B cell (primary cell): ENCODE measurements at regions not wholly inside any gene's neighbourhood (a gene's known extent, or its start where the extent isn't known, plus 50 kb on each side); places are given as distances from the start of the nearest gene placed in this dataset.

Experiments used
- ATAC-seq: fragments of 200-7000 bp; cut with Tn5 transposase; one replicate; pipeline ENCODE4 v1.10.0; 2021; ENCODE audit warnings: low read depth, mild to moderate bottlenecking, moderate number of reproducible peaks, moderate library complexity
- CTCF ChIA-PET: fragments of 350-600 bp; sonication (Branson Sonifier 250); formaldehyde crosslinking; loops from one replicate; lab custom pipeline; 2021; ENCODE audit warnings: antibody characterized with exemption, inconsistent platforms; lab: Charles Lee
- POLR2A ChIA-PET: fragments of 350-600 bp; sonication (Branson Sonifier 250); formaldehyde crosslinking; loops from one replicate; lab custom pipeline; 2021; ENCODE audit warnings: antibody characterized with exemption; lab: Charles Lee
- DNase-seq: peaks from one replicate; pipeline ENCODE4 v3.0.0; 2013
- H2AFZ ChIP-seq: 2 replicates; pipeline ENCODE4 v1.6.1; 2012; ENCODE audit warnings: mild to moderate bottlenecking, low read depth, low read length; ENCODE audit not compliant: insufficient read depth, poor library complexity, severe bottlenecking
- H3K27ac ChIP-seq, 2 donors: 1 replicate in 1 of 2; 2 replicates in 1 of 2; pipeline ENCODE4 v1.5.1; 2012 to 2013; ENCODE audit warnings: low read length in 2 of 2, mild to moderate bottlenecking in 2 of 2, moderate library complexity in 1 of 2
- H3K27me3 ChIP-seq, 4 experiments: fragments of 200-600 bp in 1 of 4; sonication (generic) in 1 of 4; replicated peaks in 1 of 4; 1 replicate in 2 of 4; 2 replicates in 2 of 4; pipeline versions ENCODE4 v1.6.1 to v1.7.0; 2013 to 2016; ENCODE audit warnings: low read length in 3 of 4, mild to moderate bottlenecking in 2 of 4, mixed read lengths in 1 of 4, moderate library complexity in 1 of 4; ENCODE audit not compliant: insufficient read depth in 4 of 4, control insufficient read depth in 3 of 4; ENCODE audit errors: control extremely low read depth in 1 of 4
- H3K36me3 ChIP-seq, 2 experiments: replicated peaks in 1 of 2; 1 replicate in 1 of 2; 2 replicates in 1 of 2; pipeline versions ENCODE4 v1.6.1 to v1.7.1; 2013; ENCODE audit warnings: low read length in 1 of 2; ENCODE audit not compliant: insufficient read depth in 2 of 2, control insufficient read depth in 1 of 2; ENCODE audit errors: control extremely low read depth in 1 of 2, extremely low read depth in 1 of 2
- H3K4me1 ChIP-seq, 2 donors: fragments of 200-600 bp in 1 of 2; sonication (generic) in 1 of 2; 1 replicate in 1 of 2; 2 replicates in 1 of 2; pipeline versions ENCODE4 v1.5.1 to v1.6.1; 2013 to 2017; ENCODE audit warnings: low read length in 2 of 2; ENCODE audit not compliant: control insufficient read depth in 2 of 2, insufficient read depth in 2 of 2
- H3K4me2 ChIP-seq: replicated peaks from 2 replicates; pipeline ENCODE3; 2012; ENCODE audit warnings: mild to moderate bottlenecking, low read depth, low read length; ENCODE audit not compliant: poor library complexity, severe bottlenecking
- H3K4me3 ChIP-seq, 5 experiments: fragments of 200-600 bp in 1 of 5; sonication (generic) in 1 of 5; 1 replicate in 3 of 5; 2 replicates in 2 of 5; pipeline versions ENCODE4 v1.5.1 to v1.7.0; 2011 to 2016; ENCODE audit warnings: low read length in 4 of 5, mild to moderate bottlenecking in 4 of 5, low read depth in 2 of 5, control low read depth in 1 of 5, moderate library complexity in 1 of 5; ENCODE audit not compliant: insufficient read depth in 1 of 5; ENCODE audit errors: control extremely low read depth in 1 of 5, extremely low read depth in 1 of 5
- H3K79me2 ChIP-seq: fragments of 200-600 bp; sonication (generic); one replicate; pipeline ENCODE4 v1.6.0; 2016; ENCODE audit warnings: low read length; ENCODE audit not compliant: control insufficient read depth, insufficient read depth
- H3K9ac ChIP-seq: fragments of 200-600 bp; sonication (generic); 2 replicates; pipeline ENCODE4 v1.6.1; 2017; ENCODE audit warnings: mild to moderate bottlenecking, low read length, moderate library complexity
- H3K9me3 ChIP-seq, 3 donors: one replicate each; pipeline versions ENCODE4 v1.6.1 to v1.7.1; 2013; ENCODE audit warnings: low read length in 2 of 3; ENCODE audit not compliant: control insufficient read depth in 2 of 3, insufficient read depth in 1 of 3; ENCODE audit errors: control extremely low read depth in 1 of 3
- H4K20me1 ChIP-seq: 2 replicates; pipeline ENCODE4 v1.6.0; 2012; ENCODE audit warnings: mild to moderate bottlenecking, low read length; ENCODE audit not compliant: insufficient read depth, control insufficient read depth, poor library complexity, severe bottlenecking
- H3K27ac Mint-ChIP-seq: one replicate; pipeline ENCODE4 v1.8.0; 2021; ENCODE audit warnings: mixed read lengths
- H3K27me3 Mint-ChIP-seq: one replicate; pipeline ENCODE4 v1.8.0; 2021; ENCODE audit warnings: mixed read lengths
- H3K4me1 Mint-ChIP-seq: one replicate; pipeline ENCODE4 v1.8.0; 2021; ENCODE audit warnings: mixed read lengths
- H3K4me3 Mint-ChIP-seq: one replicate; pipeline ENCODE4 v1.8.0; 2021; ENCODE audit warnings: mixed read lengths
- H3K9me3 Mint-ChIP-seq: one replicate; pipeline ENCODE4 v1.8.0; 2022; ENCODE audit warnings: mixed read lengths; ENCODE audit not compliant: insufficient read depth
- CTCF ChIP-seq: fragments of 200-600 bp; IDR thresholded peaks from one replicate; pipeline ENCODE4 v1.8.0; 2022; ENCODE audit warnings: antibody characterized with exemption, mild to moderate bottlenecking
- EZH2 ChIP-seq: IDR thresholded peaks from 2 replicates; pipeline ENCODE4 v1.6.1; 2012; ENCODE audit warnings: borderline replicate concordance, low read depth, mild to moderate bottlenecking, moderate library complexity, low read length; ENCODE audit not compliant: insufficient read depth, poor library complexity, severe bottlenecking
- WGBS: methylation state at CpG from one replicate; pipeline ENCODE4 v1.1.5; 2013; ENCODE audit warnings: missing lambda C conversion rate; ENCODE audit not compliant: insufficient coverage; 5-methylcytosine and 5-hydroxymethylcytosine counted together
- intact Hi-C: fragments of 100-400 bp; cut with micrococcal nuclease; formaldehyde crosslinking; loops from one replicate; pipeline ENCODE4 v1.10.0; 2022

GRCh38 chr11:131194726-131195125 lies 175.7 kb upstream of the NTM start:
- Histone ChIP-seq H3K4me2 (no peak overlapping the region), H3K27me3 (no peaks in the 10 kb centered on the region), H3K79me2 (no peaks in the 10 kb centered on the region), H3K36me3 (no peaks in the 10 kb centered on the region), H3K4me3 (no peak overlapping the region), H3K4me1 (no peaks in the 10 kb centered on the region), H3K9me3 (peaks cover 0 to 12% (median 0%) of the 10 kb centered on the region in 3 donors), H2AFZ (no peak overlapping the region), H4K20me1 (no peaks in the 10 kb centered on the region), H3K9ac (no peak overlapping the region), H3K27ac (no peak overlapping the region)
- TF ChIP-seq EZH2 (no peak), CTCF (no peak)
- H3K27ac Mint-ChIP-seq, result no peak overlapping the region
- CTCF ChIA-PET, result no interaction called here
- DNase-seq (no peak), ATAC-seq (no peak)
- POLR2A ChIA-PET, result no interaction called here
- H3K9me3 Mint-ChIP-seq, result no peaks in the 10 kb centered on the region
- H3K4me1 Mint-ChIP-seq, result no peaks in the 10 kb centered on the region
- H3K27me3 Mint-ChIP-seq, result no peaks in the 10 kb centered on the region
- intact Hi-C loops, result no loop called here
- 94% methylated on average over 6 of the region's 6 CpGs for WGBS
- no peak overlapping the region for H3K4me3 Mint-ChIP-seq

- POLR2A ChIA-PET, result no interaction called here
- H3K4me2 ChIP-seq, result no peak overlapping the region
- CTCF ChIA-PET, result no interaction called here
- H3K9me3 ChIP-seq, result peaks cover 0 to 12% (median 0%) of the 10 kb centered on the region in 3 donors
- Mint-ChIP-seq H3K9me3 (no peaks in the 10 kb centered on the region), H3K4me1 (no peaks in the 10 kb centered on the region), H3K27ac (no peak overlapping the region), H3K27me3 (no peaks in the 10 kb centered on the region), H3K4me3 (no peak overlapping the region)
- ATAC-seq, result no peak
- DNase-seq, result no peak
- H3K79me2 ChIP-seq, result no peaks in the 10 kb centered on the region
- H4K20me1 ChIP-seq, result no peaks in the 10 kb centered on the region
- intact Hi-C loops, result no loop called here
- 83% methylated on average over 11 of the region's 11 CpGs for WGBS
- TF ChIP-seq CTCF (no peak), EZH2 (no peak)
- H3K9ac ChIP-seq, result no peak overlapping the region
- H3K4me1 ChIP-seq, result no peaks in the 10 kb centered on the region
- no peak overlapping the region for H3K4me3 ChIP-seq
- no peaks in the 10 kb centered on the region for H3K36me3 ChIP-seq
- H3K27me3 ChIP-seq, result no peaks in the 10 kb centered on the region
- H3K27ac ChIP-seq, result no peak overlapping the region
- H2AFZ ChIP-seq, result no peak overlapping the region
Measured at GRCh38 chr11:131195661-131196517, 174.5 kb upstream of the NTM start.
